ENCODE measurements at regions not wholly inside any gene's neighbourhood (a gene's known extent, or its start where the extent isn't known, plus 50 kb on each side); places are given as distances from the start of the nearest gene placed in this dataset.

DNA sequence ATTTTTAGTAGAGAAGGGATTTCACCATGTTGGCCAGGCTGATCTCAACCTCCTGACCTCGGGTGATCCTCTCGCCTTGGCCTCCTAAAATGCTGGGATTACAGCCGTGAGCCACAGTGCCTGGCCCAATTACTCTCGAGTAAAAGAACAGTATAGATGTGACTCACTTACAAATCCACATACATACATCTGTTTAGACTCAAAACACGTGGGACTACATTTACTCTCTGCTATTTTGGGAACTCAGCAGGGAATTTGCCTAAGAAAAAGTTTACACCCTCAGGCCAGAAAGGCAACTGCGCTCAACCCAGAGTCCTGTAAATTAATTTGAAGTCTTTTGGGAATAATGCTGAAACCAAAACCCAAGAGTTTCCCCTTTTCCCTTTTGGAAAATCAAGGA, 289.7 kb downstream of the KLF6 start:
- H3K27ac ChIP-seq = peak overlapping the region in 9 of 10 donors; percentile 31 to 81 (median 65)

DNA sequence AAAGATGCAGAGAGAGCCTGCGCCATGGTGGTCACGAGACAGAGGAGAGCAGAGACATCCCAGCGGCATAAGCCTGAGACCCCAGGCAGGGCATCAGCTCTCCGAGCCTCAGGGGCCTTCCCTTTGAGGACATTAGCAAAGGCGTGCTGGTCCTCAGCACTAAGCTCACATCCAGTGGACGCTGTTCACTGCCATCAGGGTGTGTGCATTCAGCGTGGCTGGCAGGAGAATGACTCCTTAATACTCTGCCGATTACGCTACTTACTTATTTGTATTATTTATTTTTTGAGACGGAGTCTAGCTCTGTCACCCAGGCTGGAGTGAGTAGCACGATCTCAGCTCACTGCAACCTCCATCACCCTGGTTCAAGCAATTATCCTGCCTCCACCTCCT, 290.2 kb downstream of the KLF6 start:
- no peaks in the 10 kb centered on the region for H3K36me3 ChIP-seq
- intact Hi-C loops (cut with DNase I) = loop anchor here in 1 of 10 donors (10.0 kb wide), 1 partner anchor 250 kb away; no protein-coding TSS in a partner anchor
- WGBS, 2 donors = 69 to 73% methylated on average over 11 of the region's 11 CpGs
- H3K27me3 ChIP-seq = no peaks in the 10 kb centered on the region
- no peak for DNase-seq
- TF ChIP-seq, protein P1, sequence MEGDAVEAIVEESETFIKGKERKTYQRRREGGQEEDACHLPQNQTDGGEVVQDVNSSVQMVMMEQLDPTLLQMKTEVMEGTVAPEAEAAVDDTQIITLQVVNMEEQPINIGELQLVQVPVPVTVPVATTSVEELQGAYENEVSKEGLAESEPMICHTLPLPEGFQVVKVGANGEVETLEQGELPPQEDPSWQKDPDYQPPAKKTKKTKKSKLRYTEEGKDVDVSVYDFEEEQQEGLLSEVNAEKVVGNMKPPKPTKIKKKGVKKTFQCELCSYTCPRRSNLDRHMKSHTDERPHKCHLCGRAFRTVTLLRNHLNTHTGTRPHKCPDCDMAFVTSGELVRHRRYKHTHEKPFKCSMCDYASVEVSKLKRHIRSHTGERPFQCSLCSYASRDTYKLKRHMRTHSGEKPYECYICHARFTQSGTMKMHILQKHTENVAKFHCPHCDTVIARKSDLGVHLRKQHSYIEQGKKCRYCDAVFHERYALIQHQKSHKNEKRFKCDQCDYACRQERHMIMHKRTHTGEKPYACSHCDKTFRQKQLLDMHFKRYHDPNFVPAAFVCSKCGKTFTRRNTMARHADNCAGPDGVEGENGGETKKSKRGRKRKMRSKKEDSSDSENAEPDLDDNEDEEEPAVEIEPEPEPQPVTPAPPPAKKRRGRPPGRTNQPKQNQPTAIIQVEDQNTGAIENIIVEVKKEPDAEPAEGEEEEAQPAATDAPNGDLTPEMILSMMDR (IDR thresholded peaks at IDR 0.05) = no peak
- peak overlapping the region in 9 of 10 donors; percentile 31 to 81 (median 65) for H3K27ac ChIP-seq
- H3K4me3 ChIP-seq = peak overlapping the region in 7 of 10 donors; percentile 20 to 41 (median 36)
- no peaks in the 10 kb centered on the region for H3K9me3 ChIP-seq
- peak in 2 of 8 donors; percentile 13 to 32 for ATAC-seq
- H3K4me1 ChIP-seq = peaks cover 0 to 22% (median 6%) of the 10 kb centered on the region in 9 donors

More for the DNA sequence above, 289.7 kb downstream of the KLF6 start:
- H3K4me3 ChIP-seq = peak overlapping the region in 1 of 10 donors; percentile 41
- peaks cover 0 to 27% (median 6%) of the 10 kb centered on the region in 9 donors for H3K4me1 ChIP-seq
- H3K36me3 ChIP-seq = no peaks in the 10 kb centered on the region
- ATAC-seq (no peak), DNase-seq (no peak)
- WGBS, 2 donors = 67 to 81% methylated on average over 6 of the region's 6 CpGs
- H3K9me3 ChIP-seq = no peaks in the 10 kb centered on the region
- intact Hi-C loops (cut with DNase I) = loop anchor here in 1 of 10 donors (10.0 kb wide), 1 partner anchor 250 kb away; no protein-coding TSS in a partner anchor
- no peaks in the 10 kb centered on the region for H3K27me3 ChIP-seq
- TF ChIP-seq, protein P1 (IDR thresholded peaks at IDR 0.05) = no peak

DNA sequence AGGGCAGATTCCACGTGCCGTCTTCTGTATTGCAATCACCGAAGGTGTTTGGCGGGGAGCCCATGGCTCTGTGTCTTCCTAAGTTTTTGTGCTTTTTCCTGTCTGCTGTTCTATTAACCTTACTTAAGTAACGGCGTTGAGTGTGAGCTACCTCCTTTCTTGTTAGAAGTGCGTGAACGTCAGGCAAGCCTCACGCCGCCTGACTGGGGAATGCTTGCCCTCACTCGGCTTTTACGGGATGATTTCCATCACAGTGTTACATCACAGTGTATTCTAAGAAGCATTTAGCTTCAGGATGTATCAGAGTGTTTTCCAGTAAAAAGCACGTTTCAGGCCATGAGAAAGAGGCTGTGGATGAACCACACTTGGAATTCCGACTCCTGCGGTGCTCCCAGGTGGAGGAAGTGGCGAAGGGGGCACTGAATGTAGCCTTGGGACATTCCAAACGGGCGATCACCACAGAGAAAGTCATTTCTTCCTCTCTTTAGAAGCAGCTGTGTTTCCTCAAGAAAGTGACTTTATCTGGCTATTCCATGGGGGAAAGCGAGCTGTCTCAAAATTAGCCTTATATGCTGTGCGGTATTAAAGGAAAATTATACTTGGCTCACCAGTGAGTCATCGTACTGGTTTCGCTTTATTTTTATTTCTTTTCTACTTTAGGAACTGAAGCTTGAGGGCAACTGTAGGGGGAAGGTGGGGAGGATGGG, 290.7 kb downstream of the KLF6 start:
- 57 to 62% methylated on average over 22 of the region's 22 CpGs for WGBS, 2 donors
- intact Hi-C loops (cut with DNase I) = loop anchor here in 1 of 10 donors (10.0 kb wide), 1 partner anchor 249 kb away; no protein-coding TSS in a partner anchor
- Histone ChIP-seq H3K4me1 (peaks cover 0 to 17% (median 5%) of the 10 kb centered on the region in 9 donors), H3K9me3 (no peaks in the 10 kb centered on the region), H3K4me3 (peak overlapping the region in 7 of 10 donors; percentile 20 to 41 (median 36)), H3K27ac (peak overlapping the region in 9 of 10 donors; percentile 31 to 81 (median 65)), H3K27me3 (no peaks in the 10 kb centered on the region), H3K36me3 (no peaks in the 10 kb centered on the region)
- DNase-seq = peak in 1 of 2 donors; percentile 43
- ATAC-seq = peak; percentile 55 to 90 (median 81)
- TF ChIP-seq, protein P1 (IDR thresholded peaks at IDR 0.05) = no peak

GRCh38 chr10:3493621-3494020, 291.4 kb downstream of the KLF6 start:
- H3K27me3 ChIP-seq = no peaks in the 10 kb centered on the region
- H3K4me1 ChIP-seq = peaks cover 0 to 16% (median 3%) of the 10 kb centered on the region in 9 donors
- H3K27ac ChIP-seq = peak overlapping the region in 8 of 10 donors; percentile 31 to 81 (median 64)
- TF ChIP-seq, protein P1 (IDR thresholded peaks at IDR 0.05) = no peak
- H3K9me3 ChIP-seq = no peaks in the 10 kb centered on the region
- no peaks in the 10 kb centered on the region for H3K36me3 ChIP-seq
- no peak for DNase-seq
- H3K4me3 ChIP-seq = peak overlapping the region in 3 of 10 donors; percentile 41
- ATAC-seq = no peak
- intact Hi-C loops (cut with DNase I) = loop anchor here in 1 of 10 donors (10.0 kb wide), 1 partner anchor 249 kb away; no protein-coding TSS in a partner anchor
- 98 to 100% methylated on average over 1 of the region's 1 CpG for WGBS, 2 donors
